DMS153 (cell line): ENCODE measurements at regions not wholly inside any gene's neighbourhood (a gene's known extent, or its start where the extent isn't known, plus 50 kb on each side); places are given as distances from the start of the nearest gene placed in this dataset.

Experiments used
- DNase-seq: peaks from one replicate; lab custom pipeline; 2025; lab: John Stamatoyannopoulos, UW

DNA sequence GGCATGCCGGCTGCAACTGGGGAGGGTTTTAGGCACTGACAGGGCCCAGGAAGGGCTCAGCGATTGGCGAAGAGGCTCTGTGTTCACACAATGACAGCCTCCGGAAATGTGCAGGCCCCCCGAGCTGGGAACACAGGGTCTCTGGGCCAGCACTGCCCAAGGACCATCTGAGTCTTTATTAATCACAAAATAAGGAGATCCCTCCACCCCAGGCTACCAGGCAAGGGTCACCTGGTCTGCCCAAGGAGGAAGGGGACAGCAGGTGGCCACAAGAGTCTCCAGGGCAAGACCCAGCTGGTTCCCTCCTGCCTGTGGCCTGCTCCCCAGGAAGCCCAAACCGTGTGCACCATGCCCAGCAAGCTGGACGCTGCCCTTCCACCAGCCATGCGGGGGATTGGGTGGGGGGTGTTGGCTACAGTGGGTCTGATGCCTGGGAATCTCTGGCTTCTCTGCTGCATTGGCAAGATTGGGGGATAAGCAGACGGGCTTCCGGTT is 52.1 kb upstream of the TNRC6C start:
- DNase-seq: no peak

DNA sequence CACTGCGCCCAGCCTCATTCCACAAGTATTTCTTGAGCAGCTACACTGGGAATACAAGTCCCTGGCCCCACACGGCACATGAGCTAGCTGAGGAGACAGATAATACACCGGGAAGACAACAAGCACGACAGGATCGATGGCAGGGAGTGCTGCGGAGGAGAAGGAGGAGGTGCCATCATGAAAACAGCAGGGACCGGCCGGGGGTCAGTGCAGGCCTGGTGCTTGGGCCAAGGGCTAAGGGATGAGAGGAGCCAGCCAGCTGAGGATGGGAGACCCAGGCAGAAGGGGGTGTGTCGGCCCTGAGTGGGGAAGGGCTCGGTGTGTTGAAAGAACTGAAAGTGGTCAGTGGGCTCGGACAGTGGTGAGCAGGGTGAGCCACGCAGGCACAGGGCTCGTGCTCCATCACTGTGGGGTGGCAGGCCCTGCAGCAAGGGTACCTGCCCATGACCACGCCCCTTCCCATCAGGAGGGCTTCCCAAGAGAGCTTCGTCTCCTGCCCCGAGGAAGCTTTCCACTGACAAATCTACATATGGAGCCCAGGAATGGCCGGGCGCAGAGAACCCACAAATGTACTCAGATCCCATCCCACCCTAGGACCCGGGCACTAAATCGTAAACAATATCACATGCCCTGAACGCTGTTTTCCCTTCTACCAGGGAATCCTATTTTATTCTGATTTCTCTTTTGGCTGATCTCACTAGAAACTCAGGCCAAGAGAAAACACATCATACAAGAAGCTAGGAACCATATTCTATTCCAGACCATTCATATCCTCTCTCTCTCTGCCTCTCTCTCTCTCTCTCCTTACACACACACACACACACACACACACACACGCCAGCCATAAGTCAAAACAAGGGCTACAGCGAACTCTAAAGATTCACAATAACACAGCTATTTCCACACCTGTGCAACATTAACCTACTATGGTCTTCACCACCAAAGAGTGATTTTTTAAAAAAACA is 50.7 kb upstream of the TNRC6C start:
- no peak for DNase-seq

DNA sequence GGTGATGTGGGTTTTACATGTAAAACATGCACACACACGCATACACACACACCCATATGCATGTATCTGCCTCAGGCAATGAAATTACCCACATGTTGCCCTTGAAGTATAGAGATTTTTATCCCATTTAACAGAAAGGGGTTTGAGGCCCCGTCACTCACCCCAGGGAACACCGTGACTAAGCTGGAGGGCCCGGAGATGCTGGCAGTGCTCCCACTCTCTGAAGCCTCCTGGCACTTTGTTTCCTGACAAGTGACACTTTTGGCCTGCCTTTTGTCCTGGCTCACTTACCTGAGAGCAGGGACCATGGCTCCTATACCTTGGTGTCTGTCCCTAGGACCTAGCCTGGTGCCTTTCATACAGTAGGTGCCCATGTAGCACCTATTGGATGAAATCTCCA is 50.0 kb upstream of the TNRC6C start:
- DNase-seq: no peak
